GM21515 (cell line): ENCODE measurements at regions not wholly inside any gene's neighbourhood (a gene's known extent, or its start where the extent isn't known, plus 50 kb on each side); places are given as distances from the start of the nearest gene placed in this dataset.
"Not testable (repeated sequence)": the region's sequence is repeated elsewhere in the genome, so short reads cannot be mapped to it uniquely, and the experiment has no call there.

Source experiments
- ATAC-seq: cut with Tn5 transposase; IDR thresholded peaks from one replicate; pipeline ENCODE4 v1.9.1; 2021; ENCODE audit not compliant: unreplicated experiment

GRCh38 chr7:115297656-115298055 lies 375.8 kb downstream of the MDFIC start:
- ATAC-seq: no peak

- ATAC-seq: no peak
Observed at GRCh38 chr7:115293628-115294240, 371.8 kb downstream of the MDFIC start.

- ATAC-seq: no peak
Observed at GRCh38 chr7:115292381-115292780, 370.5 kb downstream of the MDFIC start.

- no peak for ATAC-seq
Observed at GRCh38 chr7:115289971-115290370, 368.1 kb downstream of the MDFIC start.

DNA sequence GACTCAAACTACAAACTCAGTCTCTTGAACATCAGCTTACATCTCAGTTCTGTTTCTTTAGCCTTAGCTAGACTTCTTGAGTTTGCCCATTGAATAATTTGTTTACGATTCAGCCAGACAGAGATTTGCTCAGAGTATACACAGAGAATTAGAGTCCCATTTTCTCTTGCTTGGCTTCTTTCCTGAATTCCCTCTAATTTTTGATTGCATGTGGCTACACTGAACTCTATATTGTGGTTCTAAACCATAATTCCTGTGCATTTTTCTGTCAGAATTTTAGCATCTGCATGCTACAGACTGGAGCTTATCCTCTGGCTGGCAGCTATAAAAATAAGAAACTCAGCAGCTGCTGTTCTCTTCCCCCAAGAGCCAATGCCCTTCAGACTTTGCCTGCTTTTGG lies 354.9 kb downstream of the MDFIC start:
- no peak for ATAC-seq

- ATAC-seq: not testable (repeated sequence)
Observed at GRCh38 chr7:115273855-115274254, 352.0 kb downstream of the MDFIC start.

- ATAC-seq: no peak
Observed at GRCh38 chr7:115273139-115273772, 351.4 kb downstream of the MDFIC start.

GRCh38 chr7:115271332-115272235 lies 349.7 kb downstream of the MDFIC start:
- no peak for ATAC-seq

DNA sequence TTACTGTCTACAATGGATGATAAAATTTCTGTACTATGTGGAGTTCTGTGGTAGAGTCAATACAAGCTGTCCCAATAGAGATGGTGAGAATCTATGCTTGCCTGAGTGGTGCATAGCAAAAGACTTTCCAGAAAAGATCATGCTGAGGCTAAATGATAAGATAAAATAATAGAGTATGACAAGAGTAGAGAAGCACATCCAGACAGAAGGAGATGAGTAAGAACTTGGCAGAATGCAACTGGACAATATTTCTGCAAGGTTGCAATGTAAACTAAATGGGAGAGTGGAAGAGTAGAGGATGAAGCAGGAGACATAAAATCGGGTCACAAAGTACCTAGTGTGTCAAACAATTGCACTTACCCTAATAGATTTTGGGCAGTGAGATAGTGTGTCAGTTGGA lies 347.6 kb downstream of the MDFIC start:
- ATAC-seq: no peak

- no peak for ATAC-seq
Observed at GRCh38 chr7:115267503-115267902, 345.6 kb downstream of the MDFIC start.

GRCh38 chr7:115260381-115260780 lies 338.5 kb downstream of the MDFIC start:
- no peak for ATAC-seq

DNA sequence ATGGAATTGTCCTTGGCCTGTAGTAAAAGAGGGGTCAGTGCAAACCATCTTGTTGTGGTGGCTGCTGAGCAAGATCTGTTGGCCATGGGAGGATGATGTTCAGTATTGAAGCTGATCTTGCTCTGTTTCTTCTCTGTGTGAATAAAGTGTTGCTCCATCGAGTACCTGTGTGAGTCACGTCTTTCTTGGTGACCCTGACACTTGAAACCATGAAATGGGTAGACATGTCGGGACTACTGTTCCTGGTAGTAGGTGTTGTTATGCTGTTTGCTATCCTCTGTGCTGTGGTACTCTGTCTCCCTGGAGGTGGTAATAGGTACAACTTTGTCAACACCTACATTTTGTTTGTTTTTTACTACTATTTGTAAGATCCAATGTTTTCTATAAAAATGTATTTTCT lies 330.6 kb downstream of the MDFIC start:
- no peak for ATAC-seq

DNA sequence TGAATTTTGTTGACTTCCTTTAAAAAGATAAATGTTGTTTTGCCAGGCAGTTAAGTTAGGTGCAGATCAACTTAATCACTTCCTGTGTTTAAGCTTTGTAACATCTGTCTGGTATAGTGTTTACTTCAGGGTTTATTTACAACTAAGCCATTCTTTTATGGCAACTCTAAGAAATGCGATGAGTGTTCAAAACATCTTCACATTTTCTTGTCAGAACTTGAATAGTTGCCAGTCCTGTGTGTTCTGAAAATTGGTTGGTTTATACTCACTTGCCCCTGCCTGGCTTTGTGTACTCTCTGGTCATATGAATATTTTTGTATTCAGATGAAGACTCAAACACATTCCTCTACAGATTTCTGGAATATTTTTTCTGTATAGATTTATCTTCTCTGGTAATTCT lies 327.2 kb downstream of the MDFIC start:
- ATAC-seq: no peak

DNA sequence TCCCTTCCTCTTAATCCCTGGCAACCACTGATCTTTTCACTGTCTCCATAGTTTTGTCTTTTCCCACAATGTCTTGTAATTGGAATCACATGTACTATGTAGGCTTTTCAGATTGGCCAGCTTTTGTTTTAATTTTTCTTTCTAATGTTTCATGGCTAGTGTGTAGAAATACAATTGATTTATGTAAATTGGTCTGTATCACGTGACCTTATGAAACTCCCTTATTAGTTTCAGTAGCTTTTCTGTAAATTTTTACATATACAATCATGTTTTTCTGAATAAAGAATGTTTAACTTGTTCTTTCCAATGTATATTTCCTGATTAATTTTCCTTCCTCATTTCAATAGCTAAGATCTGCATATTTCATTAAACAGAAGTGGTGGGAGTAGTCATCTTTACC lies 319.3 kb downstream of the MDFIC start:
- no peak for ATAC-seq

DNA sequence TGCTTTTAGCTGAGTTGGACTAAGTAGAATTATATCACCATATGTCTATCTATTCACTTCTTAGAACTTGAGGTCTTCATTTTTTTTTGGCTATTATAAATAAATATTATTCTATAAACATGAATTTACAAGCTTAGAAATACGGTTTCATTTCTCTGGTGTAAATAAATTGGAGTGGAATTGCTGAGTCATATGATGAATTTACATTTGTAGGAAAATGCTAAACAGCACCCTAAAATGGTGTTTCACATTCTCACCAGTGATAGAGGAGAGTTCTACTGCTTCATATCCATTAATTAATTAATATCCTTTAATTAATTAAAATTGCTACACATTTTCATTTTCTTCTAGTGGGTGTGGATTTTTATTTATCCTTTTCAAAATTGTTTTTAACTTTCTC lies 318.3 kb downstream of the MDFIC start:
- ATAC-seq: no peak

- ATAC-seq: no peak
Observed at GRCh38 chr7:115235075-115235474, 313.2 kb downstream of the MDFIC start.

GRCh38 chr7:115233809-115234208 lies 311.9 kb downstream of the MDFIC start:
- no peak for ATAC-seq

GRCh38 chr7:115232041-115232440 lies 310.1 kb downstream of the MDFIC start:
- no peak for ATAC-seq

DNA sequence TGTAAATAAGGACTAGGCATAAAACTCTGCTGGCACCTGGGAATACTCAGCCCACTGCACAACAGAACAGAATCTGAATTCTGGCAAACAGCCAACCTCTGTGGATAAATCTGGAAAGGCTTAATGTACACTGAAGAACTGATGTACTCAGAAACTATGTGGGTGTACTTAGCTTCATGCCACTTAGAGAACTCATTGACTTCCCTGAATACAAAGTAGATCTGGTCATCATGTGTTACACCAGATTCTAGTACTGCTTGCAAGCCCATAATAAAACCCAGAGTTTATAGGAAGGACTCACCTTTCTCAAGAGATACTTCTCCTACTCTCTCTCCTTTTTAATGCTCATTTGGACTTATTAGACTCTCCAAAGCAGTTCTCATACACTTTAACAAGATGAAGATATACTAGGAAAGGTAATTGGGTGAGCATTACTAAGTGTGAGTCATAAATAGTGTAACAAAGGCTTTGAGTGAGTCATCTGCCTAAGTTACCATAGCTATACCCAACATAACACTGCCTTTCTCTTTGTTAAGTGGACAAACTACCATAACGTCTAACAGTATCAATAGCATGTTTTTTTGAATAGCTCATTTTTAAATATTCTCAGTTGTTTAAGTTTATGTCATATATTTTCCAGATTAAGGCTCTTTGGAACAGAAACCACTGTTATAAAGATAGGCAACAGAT lies 309.1 kb downstream of the MDFIC start:
- no peak for ATAC-seq

- ATAC-seq: no peak
Observed at GRCh38 chr7:115229401-115230105, 307.7 kb downstream of the MDFIC start.
